Stimulated activated CD4-positive, alpha-beta T cell treated with anti-CD3 and anti-CD28 coated beads, TNF-alpha, amount 100 ng/mL, for 1 hour (primary cell): ENCODE measurements at regions not wholly inside any gene's neighbourhood (a gene's known extent, or its start where the extent isn't known, plus 50 kb on each side); places are given as distances from the start of the nearest gene placed in this dataset.

Experiments used
- DNase-seq, 3 donors: peaks; one replicate each; pipeline ENCODE4 v3.0.0-alpha.2; 2020; ENCODE audit warnings: low read depth in 3 of 3, low spot score in 1 of 3

DNA sequence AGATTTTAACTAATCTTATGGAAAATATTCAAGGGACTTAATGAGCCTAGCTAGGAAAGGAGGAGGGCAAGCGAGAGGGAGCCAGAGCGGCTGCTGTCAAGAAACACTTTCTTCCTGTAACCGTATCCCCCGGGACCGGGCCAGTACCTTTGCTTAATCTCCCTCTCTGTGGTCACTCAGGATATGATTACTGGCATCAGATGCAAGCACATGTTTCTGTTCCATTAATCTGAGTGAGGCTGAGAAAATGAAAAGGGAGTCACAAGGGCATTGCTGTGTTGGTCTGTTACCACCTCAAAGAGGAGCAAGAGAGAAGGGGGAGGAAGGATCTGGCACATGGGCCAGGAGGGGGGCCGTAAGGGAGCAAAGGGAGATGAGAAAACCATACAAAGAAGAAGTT, 356.7 kb upstream of the GATB start:
- no peak for DNase-seq

DNA sequence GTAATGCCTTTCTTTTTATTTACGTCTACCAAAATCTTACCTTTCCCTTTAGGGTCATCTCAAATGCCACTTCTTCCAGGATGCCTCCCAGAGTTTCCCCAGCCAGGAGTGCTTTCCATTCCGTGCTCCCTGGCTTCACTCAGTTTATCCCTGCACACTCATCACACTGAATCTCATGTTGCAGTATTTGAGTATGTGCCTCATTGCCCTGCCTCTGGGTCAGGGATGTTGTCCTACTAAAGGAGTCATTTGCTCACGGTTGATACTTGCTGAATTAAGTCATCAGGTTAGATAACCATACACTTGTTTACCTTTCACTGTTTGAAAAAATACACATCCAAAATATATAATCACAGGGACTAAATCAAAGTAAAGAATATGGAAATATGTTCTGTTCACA, 356.2 kb upstream of the GATB start:
- no peak for DNase-seq

DNA sequence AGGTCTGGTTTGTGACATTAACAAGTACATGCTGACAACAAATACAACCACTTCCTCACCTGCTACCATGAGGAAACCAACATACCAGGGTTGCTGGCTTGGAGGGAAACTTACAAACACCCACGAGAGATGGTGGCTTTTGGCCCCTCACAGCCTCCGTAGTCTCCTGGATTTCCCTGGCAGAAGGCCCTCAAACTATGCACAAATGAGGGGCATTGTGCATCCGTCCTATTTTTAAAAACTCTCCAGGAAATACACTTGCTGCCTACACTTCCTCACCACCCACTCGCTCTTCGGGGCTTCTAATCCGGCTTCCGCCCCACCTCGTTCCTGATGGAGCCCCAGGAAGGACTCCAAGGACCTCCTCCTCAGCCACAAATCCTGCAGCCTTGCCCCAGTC, 355.0 kb upstream of the GATB start:
- no peak for DNase-seq

DNA sequence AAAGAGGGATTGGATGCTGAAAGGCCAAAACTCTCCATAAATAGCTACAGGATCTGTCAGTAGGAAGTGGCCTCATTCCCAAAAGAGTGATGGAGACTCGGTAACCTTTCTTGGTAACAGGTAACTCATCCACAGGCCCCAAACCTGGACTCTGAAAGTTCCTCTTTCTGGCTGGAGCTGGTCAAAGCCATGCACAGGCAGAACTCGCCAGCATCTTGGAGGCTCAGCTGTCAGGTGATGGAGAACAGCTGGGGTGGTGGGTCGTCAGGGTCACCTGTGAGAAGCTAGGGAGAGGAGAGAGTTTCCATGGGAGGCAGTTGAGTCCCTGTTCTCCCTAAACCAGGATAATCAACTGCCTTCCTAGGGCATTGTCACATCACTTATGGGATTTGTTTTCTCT, 354.3 kb upstream of the GATB start:
- no peak for DNase-seq

DNA sequence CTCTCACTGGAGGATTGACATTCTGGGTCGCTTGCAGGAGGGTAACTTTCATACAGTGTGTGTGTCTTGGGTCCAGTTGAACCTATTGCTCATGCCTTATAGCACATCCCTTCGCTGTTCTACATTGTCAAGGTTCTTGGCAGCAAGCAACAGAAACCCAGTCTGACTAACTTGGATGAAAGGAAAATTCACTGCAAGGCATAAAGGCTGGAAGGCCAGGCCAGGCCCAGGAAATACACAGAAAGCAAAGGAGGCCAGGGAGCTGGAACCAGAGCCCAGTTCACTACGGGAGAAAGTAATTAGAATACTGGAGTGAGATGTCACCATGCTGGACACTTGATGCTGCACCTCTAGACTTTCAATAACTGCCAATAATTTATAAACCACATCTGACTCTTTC, 353.8 kb upstream of the GATB start:
- no peak for DNase-seq

DNA sequence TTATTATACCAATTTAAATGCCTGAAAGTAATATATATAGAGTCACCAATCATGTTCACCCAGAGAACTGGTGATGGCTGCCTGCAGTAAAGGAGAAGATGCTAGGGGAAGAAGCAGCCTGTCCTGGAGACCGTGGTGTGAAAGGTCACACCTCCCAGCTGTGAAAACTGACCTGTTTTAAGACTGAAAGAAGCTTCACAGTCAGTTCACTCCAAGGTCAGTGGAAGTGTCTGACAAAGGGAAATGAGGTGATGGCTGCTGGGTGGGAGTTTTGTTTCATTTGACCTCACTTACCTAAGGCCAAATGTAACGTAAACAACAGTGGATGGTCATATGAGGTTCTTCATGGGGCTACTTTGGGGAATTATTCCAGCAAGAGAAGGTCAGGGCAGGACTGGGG, 352.1 kb upstream of the GATB start:
- DNase-seq = no peak

DNA sequence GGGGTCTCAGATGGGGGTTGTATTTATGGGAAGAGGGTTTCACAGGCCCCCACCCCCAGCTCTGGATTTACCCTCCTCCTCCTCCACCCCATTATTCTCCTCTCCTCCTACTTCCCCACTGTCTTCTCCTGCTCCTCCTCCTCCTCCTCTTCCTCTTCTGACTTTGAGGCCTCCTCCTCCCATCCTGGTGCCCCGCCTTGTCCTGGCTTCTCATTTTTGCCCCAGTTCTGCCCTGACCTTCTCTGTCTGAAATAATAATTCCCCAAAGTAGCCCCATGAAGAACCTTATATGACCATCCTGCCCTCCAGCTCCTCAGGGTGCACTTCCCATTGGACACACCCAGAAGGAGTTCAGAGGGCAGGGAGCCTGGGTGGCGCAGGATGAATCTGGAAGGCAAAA, 351.4 kb upstream of the GATB start:
- DNase-seq = no peak

DNA sequence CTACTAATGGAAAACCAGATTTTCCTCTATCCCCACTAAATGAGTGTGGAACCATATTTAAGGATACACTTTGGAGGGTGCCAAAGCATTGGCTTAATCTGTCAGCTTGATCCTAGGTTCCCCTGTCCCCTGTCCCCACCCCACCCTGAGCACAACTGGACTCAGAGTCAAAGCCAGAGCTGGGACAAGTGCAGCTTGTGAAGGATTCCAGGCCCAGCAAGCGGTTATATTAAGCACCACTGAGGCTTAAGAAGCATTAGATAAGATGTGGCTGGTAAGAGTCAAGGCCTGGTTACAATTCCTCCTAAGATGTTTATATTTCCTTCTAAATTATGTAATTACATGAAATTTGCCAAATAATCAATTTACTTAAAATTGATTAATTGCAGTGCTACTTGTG, 350.0 kb upstream of the GATB start:
- no peak for DNase-seq

DNA sequence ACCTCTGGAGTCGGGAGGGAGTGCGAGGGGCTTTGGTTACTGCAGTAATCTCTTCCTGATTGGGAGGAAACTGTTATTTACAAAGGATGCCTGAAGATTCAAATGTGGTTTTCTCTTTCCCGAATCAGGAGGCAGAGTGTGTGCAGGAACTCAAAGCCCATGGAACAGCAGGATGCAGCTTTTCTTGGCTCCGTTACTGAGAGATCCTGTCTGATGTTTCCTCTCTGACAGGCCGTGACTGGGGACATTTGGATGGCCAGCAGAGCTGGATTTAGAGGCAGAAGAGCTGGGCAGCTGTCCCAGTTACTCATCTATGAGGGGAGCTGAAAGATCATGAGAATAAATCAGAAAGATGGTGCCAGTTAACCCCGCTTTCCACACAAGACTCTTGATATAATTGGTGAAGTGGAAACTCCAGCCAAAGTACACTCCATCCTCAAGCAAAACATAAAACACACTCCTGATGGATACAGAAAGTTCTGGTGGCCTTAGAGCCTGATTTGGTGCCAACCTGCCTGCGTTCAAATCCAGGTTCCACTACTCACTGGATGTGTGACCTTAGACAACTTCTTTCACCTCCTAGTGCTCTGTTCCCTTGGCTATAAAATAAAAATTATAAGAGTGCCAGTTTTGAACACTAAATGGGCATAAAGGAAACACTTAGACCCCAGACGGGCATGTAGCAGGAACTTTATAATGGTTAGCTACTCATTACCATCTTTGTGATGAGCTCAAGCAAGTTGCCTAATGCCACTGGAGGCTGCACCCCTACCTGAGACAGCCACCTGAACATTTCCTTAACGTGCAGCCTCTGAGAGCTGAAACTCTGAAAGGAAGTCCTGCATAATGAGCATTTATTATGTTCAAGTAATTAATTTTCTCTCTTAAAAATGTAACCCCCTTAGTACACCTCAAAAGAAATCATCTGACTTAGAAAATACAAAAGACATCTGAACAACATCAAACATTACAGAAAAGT, 349.0 kb upstream of the GATB start:
- no peak for DNase-seq

DNA sequence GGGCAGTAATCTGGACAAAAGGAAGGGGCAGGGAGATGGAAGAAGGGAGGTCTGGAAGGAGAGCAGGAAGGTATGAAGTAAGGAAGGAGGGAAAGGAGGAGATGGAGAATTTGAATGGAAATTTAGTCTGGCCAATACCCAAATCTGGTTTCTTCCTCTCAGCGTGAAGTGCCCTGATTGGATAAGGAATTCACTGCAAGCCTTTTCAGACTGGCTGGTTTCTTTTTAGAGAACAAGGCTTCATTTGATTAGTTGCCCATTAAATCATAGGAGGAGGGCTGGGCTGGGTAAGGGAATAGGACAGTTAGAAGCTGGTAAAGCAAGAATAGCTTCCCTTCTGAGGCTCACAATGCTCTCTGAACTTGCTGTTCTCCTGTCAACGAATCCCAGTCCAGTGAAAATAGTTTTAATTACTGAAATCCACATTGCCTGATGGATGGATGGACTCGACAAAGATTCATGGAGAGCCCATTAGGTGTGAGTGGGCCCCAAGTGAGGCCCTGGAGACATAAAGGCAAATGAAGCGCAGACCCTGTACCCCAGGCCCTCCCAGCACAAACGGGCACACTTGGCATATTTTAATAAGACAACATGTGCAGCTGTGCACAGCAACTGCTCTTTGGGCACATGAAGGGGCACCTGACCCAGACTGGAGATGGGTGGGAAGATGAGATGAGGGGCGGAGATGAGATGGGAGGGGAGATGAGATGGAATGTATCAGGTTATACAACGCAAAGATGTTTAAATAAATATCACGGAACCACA, 347.1 kb upstream of the GATB start:
- no peak for DNase-seq

DNA sequence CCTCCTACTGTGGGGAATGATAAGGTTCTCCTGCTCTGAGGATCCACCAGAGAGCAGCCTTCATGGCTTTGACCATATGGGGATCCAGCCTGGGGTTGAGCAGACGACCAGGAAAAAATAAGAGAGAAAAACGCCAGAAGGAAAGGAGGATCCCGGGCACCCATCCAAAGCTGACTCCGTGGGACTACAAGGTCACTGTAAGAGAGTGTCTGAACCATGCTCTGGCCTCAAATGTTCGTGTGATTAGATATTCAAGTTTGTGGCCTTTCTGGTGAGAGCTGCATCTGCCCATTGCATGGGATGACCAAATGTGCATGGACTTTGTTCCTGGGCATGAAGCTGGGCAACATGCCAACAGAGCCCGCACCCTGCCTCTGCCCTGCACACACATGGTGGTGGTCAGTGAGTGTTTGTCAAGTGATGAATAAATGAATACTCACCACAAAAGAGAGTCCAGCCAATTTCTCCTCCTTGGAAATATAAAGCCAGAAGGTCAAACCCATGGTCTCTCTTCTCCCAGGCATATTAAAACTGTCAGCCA, 346.0 kb upstream of the GATB start:
- no peak for DNase-seq

DNA sequence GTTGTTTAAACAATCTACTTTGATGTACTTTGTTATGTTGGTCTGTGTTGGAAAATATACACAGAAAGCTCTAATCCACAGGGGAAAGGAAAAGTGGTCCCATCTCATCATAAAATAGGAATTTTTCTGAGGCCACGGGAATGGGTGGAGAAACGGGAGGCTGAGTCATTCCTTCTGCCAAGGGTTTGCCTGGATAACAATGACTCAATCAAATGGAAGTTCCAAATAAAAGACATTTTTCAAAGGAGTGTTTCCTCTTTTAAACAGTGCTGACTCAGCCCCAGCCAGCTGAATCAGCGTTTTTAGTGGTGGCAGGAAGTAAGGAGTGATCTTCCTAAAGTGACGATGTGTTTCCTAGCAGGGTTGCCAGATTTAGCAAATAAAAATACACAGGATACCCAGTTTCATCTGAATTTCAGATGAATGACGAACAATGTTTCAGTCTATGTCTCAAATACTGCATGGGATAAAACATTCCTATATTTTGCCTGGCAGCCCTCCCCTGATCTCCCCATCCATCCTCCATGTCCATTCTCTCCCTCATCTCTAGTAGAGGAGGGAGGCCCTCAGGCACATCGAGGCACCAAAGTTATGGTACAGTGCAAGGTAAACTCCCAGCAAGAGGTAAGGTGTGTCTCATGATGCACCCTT, 345.4 kb upstream of the GATB start:
- DNase-seq = no peak

DNA sequence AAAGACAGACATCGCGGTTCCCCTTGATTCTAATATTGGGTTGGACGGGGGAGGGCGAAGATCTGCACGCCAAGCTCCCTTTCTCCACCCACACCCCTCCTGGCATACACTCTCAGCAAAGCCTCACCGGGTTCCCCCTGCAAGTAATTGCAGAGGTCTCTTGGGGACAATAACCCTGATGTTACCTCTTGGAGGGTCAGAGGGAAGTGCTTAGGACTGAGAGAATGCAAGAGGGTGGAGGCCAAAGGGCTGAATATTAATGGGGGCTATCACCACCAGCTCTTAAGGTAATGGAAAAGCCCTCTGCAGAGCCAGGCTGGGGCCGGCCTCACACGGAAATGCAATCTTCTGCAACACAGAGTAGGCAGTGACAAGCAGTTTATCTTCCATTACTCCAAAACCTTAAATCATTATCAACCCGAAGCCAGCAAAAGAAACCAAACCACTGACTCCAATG, 344.1 kb upstream of the GATB start:
- no peak for DNase-seq

DNA sequence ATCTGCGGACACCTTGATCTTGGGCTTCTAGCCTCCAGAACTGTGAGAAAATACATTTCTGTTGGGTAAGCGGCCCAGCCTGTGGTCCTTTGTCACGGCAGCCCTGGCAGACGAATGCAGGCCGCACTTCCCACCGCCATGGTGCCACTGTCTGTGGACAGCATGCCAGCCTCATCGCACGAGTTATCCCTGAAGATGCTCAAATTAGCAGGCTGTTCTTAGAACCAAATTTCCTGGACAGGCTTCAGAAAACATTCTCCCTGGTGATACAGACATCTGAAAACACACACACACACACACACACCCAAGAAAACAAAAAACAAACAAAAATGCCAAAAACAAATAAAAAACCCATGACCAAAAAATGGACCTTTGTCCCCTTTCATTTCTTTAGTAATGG, 343.5 kb upstream of the GATB start:
- DNase-seq = no peak

DNA sequence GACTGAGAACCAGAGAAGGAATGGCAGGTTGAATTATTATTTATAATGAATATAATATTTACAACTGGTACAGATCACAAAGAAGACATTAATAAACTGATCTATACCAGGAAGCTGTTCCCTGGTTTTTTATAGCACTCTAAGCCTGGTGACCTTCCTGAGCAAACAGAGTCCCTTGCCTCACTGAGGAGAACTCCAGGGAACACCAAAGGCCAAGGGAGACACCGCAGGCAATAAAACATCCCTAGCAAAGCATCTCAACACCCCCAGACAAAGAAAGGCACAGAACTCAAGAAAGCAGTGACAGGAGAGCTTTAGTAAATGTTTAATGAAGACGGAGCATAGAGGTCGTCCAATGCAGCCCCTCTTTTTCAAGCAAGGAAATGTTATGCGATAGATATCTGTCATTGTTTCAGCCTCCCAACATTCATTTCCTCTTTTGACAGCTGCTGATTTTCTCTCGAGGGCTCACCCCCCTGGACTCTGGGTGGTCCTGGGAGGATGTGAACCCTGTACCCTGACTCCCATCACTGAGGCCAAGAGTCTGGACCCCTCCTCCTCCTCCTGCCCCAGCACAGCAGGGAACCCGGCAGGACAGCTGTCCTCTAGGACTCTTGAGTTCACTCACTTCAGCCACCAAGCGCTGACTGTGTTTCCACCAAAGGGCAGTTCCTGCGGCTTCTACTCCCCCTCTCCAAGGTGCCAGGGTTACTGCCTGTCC, 342.5 kb upstream of the GATB start:
- DNase-seq = no peak

DNA sequence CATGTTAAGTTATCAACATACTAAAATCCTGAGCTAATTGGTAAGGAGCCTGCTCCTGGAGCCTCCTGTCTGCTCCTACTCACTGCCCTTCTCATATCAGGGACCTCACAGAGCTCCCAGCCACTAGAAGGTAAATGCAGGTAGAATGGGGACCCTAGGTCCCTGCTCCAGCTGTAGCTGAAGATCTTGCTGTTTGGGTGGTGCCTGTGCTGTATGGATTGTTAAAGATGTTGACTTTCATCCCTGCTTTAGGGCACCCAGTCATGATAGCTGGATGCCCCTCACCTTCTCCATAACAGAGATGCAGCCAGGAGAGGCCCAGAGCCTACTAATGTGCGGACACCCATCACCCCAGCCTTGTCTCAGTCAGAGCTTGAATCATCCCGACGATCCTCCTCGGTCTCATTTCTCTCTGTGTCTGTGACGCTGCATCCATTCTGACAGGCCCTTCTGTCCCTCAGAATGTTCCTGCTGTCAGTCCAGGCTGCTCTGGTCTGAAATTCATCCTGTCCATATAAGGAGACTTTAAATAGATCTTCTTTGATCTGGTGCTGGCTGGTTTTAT, 341.7 kb upstream of the GATB start:
- DNase-seq = no peak

DNA sequence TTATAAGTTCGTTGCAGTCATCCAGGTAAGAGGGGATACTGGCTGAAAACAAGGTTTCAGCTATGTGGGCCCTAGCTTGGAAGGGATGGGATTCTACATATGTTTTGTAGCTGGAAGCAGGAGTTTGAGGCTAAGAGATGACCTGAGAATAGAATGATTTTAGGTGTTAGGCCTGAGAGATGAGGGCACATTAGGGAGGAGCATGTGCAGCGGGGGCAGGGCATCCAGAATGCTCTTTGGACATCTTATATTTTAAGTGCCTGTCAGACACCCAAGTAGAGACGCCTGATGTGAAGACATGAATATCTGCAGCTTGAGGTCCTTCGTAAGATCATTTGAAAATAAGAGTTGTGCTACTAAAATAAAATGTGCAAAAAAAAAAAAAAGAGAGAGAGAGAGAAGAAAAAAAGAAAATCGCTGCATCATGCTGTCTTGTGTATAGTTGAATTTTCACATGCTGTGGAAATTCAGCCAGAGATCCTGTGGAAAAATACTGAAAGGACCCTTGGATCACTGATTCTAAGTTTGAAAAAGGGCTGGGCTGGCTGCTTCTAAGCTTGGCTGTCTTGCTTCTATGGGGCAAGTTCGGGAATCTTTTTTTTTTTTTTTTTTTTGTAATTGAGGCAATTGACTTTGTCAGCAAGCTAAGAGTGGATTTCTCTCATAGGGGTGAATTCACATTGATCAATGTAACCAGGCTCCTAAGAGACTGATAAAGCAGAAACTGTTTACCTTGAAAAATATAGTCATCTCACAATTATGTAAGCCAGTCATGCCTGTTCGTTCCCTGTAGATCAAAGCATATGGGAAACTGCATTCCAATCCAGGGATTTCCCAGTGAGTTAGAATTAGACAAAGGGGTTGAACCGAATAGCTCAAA, 341.0 kb upstream of the GATB start:
- no peak for DNase-seq

DNA sequence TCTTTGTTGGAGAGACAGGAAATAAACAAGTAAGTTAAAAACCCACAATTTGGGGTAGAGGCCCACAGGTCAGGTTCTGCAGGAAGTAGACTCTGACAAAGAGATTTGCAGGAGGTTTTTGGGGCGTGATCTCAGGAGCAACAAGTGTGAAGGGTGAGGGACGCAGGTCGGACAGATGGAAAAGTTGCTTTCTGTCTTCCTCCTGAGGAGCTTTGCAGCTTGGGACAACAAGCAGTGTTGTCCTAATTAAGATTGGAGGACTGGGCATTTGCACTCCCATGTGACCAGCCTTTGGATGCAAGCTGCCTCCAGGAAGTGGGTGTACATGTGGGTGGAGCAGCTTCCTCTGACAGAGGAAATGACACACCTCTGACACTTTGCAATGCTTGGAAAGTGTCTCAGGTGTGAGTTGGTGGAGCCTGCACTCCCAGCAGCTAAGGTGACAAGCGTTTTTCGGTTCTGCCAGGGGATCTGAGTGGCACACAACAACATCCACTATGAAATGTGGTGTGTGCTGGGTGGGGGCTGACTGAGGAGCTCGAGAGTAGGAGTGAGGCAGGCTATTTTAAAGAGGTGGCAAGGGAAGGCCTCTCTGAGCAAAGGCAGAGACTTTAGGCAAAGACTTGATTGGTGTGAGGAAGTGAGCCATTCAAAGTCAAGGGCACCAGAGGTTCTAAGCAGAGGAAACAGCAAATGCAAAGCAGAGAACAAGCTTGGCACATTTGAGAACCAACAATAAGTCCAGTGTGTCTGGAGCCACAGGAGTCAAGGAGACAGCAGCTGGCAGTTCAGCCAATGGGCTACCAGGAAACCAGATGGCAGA, 339.8 kb upstream of the GATB start:
- peak; percentile 37 to 64 (median 56) for DNase-seq

DNA sequence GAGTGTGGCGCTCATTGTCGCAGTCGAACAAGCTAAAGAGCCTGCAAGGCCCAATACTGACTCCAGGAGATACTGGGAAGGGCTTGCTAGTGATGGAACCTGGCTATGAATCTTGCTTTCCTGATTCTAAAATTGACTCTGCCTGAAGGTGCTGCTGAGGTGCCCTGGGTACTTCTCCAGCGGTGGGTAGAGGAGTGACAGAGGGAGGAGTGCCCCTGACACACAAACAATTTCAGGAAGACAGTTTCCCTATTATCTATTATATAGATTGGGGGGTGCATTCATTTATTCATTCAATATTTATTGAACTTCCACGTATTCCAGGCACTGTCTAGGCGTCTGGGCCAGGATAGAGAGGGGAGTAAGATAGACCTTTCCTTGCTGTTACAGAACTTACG, 339.2 kb upstream of the GATB start:
- DNase-seq = no peak
